Upper lobe of right lung (tissue), 1 donor: ENCODE measurements at regions not wholly inside any gene's neighbourhood (a gene's known extent, or its start where the extent isn't known, plus 50 kb on each side); places are given as distances from the start of the nearest gene placed in this dataset.

Experiments used
- ATAC-seq: fragments of 200-7000 bp; cut with Tn5 transposase; one replicate; pipeline ENCODE4 v1.9.1; 2020; ENCODE audit warnings: mild to moderate bottlenecking, moderate library complexity
- DNase-seq: peaks from one replicate; pipeline ENCODE4 v3.0.0-alpha.2; 2020
- H3K27ac ChIP-seq: fragments of 200-600 bp; one replicate; pipeline ENCODE4 v1.8.0; 2022
- H3K27me3 ChIP-seq: fragments of 200-600 bp; one replicate; pipeline ENCODE4 v1.8.0; 2022; ENCODE audit warnings: mild to moderate bottlenecking
- H3K36me3 ChIP-seq: fragments of 200-600 bp; one replicate; pipeline ENCODE4 v1.8.0; 2022
- H3K4me1 ChIP-seq: fragments of 200-600 bp; one replicate; pipeline ENCODE4 v1.8.0; 2022
- H3K4me3 ChIP-seq: fragments of 200-600 bp; one replicate; pipeline ENCODE4 v1.8.0; 2022; ENCODE audit warnings: mild to moderate bottlenecking
- H3K9me3 ChIP-seq: fragments of 200-600 bp; one replicate; pipeline ENCODE4 v1.8.0; 2022
- CTCF ChIP-seq: fragments of 200-600 bp; IDR thresholded peaks from one replicate; pipeline ENCODE4 v1.8.0; 2022; ENCODE audit warnings: antibody characterized with exemption
- intact Hi-C: fragments of 100-400 bp; cut with DNase I; formaldehyde crosslinking; loops from one replicate; pipeline ENCODE4 v1.11.0; 2022
- donor health status: DM: no; HTN: yes; CAD: no; lungs with severe emphysema.

- DNase-seq (no peak), ATAC-seq (no peak)
- TF ChIP-seq CTCF, result no peak
- Histone ChIP-seq H3K36me3 (no peaks in the 10 kb centered on the region), H3K4me3 (no peak overlapping the region), H3K4me1 (no peaks in the 10 kb centered on the region), H3K27me3 (no peaks in the 10 kb centered on the region), H3K9me3 (no peaks in the 10 kb centered on the region), H3K27ac (no peak overlapping the region)
- intact Hi-C loops, result no loop called here
These were observed 1860.1 kb downstream of the SUCLG1 start for GRCh38 chr2:82599021-82599420.

GRCh38 chr2:82596581-82596980 is 1862.5 kb downstream of the SUCLG1 start:
- no peaks in the 10 kb centered on the region for H3K27me3 ChIP-seq
- intact Hi-C loops, result no loop called here
- H3K9me3 ChIP-seq, result no peaks in the 10 kb centered on the region
- no peak for ATAC-seq
- DNase-seq, result no peak
- no peak for TF ChIP-seq CTCF
- no peak overlapping the region for H3K27ac ChIP-seq
- no peaks in the 10 kb centered on the region for H3K4me1 ChIP-seq
- H3K36me3 ChIP-seq, result no peaks in the 10 kb centered on the region
- no peak overlapping the region for H3K4me3 ChIP-seq

GRCh38 chr2:82591718-82592117 is 1867.4 kb downstream of the SUCLG1 start:
- no peaks in the 10 kb centered on the region for H3K4me1 ChIP-seq
- DNase-seq (no peak), ATAC-seq (no peak)
- H3K36me3 ChIP-seq, result no peaks in the 10 kb centered on the region
- intact Hi-C loops, result no loop called here
- H3K4me3 ChIP-seq, result no peak overlapping the region
- no peaks in the 10 kb centered on the region for H3K27me3 ChIP-seq
- TF ChIP-seq CTCF, result no peak
- H3K9me3 ChIP-seq, result no peaks in the 10 kb centered on the region
- no peak overlapping the region for H3K27ac ChIP-seq

GRCh38 chr2:82576656-82577055 is 1882.4 kb downstream of the SUCLG1 start:
- H3K9me3 ChIP-seq, result no peaks in the 10 kb centered on the region
- intact Hi-C loops, result no loop called here
- H3K27ac ChIP-seq, result no peak overlapping the region
- no peaks in the 10 kb centered on the region for H3K4me1 ChIP-seq
- no peak overlapping the region for H3K4me3 ChIP-seq
- DNase-seq (no peak), ATAC-seq (no peak)
- H3K36me3 ChIP-seq, result no peaks in the 10 kb centered on the region
- H3K27me3 ChIP-seq, result no peaks in the 10 kb centered on the region
- no peak for TF ChIP-seq CTCF

- no peak overlapping the region for H3K4me3 ChIP-seq
- no peaks in the 10 kb centered on the region for H3K27me3 ChIP-seq
- DNase-seq, result no peak
- H3K27ac ChIP-seq, result no peak overlapping the region
- TF ChIP-seq CTCF, result no peak
- intact Hi-C loops, result no loop called here
- ATAC-seq, result no peak
- H3K9me3 ChIP-seq, result no peaks in the 10 kb centered on the region
- H3K4me1 ChIP-seq, result no peaks in the 10 kb centered on the region
- no peaks in the 10 kb centered on the region for H3K36me3 ChIP-seq
These were observed 1919.8 kb downstream of the SUCLG1 start for GRCh38 chr2:82539280-82539621.

GRCh38 chr2:82538590-82539279 is 1920.3 kb downstream of the SUCLG1 start:
- intact Hi-C loops, result no loop called here
- no peak overlapping the region for H3K27ac ChIP-seq
- H3K27me3 ChIP-seq, result no peaks in the 10 kb centered on the region
- no peak for DNase-seq
- no peak for ATAC-seq
- no peak overlapping the region for H3K4me3 ChIP-seq
- no peaks in the 10 kb centered on the region for H3K9me3 ChIP-seq
- no peaks in the 10 kb centered on the region for H3K4me1 ChIP-seq
- TF ChIP-seq CTCF, result no peak
- no peaks in the 10 kb centered on the region for H3K36me3 ChIP-seq
